ENCODE measurements at regions not wholly inside any gene's neighbourhood (a gene's known extent, or its start where the extent isn't known, plus 50 kb on each side); places are given as distances from the start of the nearest gene placed in this dataset.

GRCh38 chr2:481388-481787 lies 193.5 kb upstream of the ALKAL2 start:
- Histone ChIP-seq H2BK20ac (ENCODE audit: low read length) (no peak overlapping the region), H3K4ac (replicated peaks; ENCODE audit: insufficient read length, low read depth, low read length) (no peak overlapping the region), H3K27ac (ENCODE audit: low read depth, low read length) (no peak overlapping the region), H3K9ac (replicated peaks in 1 of 4; ENCODE audit: extremely low read depth in 1 of 4, low read depth in 3 of 4, low read length in 3 of 4) (no peak overlapping the region), H3K18ac (ENCODE audit: extremely low read depth, low read length) (no peak overlapping the region), H3K36me3 (ENCODE audit: control insufficient read depth in 2 of 4, insufficient read depth in 4 of 4, low read length in 3 of 4) (no peaks in the 10 kb centered on the region), H3K23me2 (ENCODE audit: low read depth, low read length) (no peaks in the 10 kb centered on the region), H2AFZ (ENCODE audit: low read length) (0 out of 2 replicates have a peak overlapping the region, but pooled peaks have one; percentile 65), H2BK120ac (replicated peaks; ENCODE audit: low read depth, low read length) (no peak overlapping the region), H3K14ac (ENCODE audit: insufficient read length) (no peak overlapping the region), H3K79me1 (ENCODE audit: low read depth, low read length) (no peaks in the 10 kb centered on the region), H4K8ac (ENCODE audit: extremely low read depth, insufficient read depth, low read length) (0 out of 2 replicates have a peak overlapping the region, but pooled peaks have one; percentile 48), H4K91ac (replicated peaks; ENCODE audit: insufficient read length, low read length) (peak overlapping the region; percentile 6), H4K20me1 (replicated peaks in 1 of 2; ENCODE audit: control insufficient read depth in 1 of 2, insufficient read depth in 2 of 2, low read length in 2 of 2) (no peaks in the 10 kb centered on the region), H2BK15ac (ENCODE audit: low read length) (no peak overlapping the region), H3K9me3 (ENCODE audit: insufficient read depth in 2 of 2, low read depth in 1 of 2, low read length in 1 of 2) (no peaks in the 10 kb centered on the region), H4K5ac (ENCODE audit: insufficient read length, low read depth, low read length) (no peak overlapping the region), H3K4me2 (ENCODE audit: insufficient read depth in 1 of 2, low read depth in 2 of 2, low read length in 2 of 2) (no peak overlapping the region; a peak in 1 of 4 replicates), H3K23ac (ENCODE audit: insufficient read length) (no peak overlapping the region), H2BK5ac (ENCODE audit: low read depth, low read length) (no peak overlapping the region), H3K27me3 (replicated peaks in 1 of 4; ENCODE audit: control insufficient read depth in 3 of 4, extremely low read depth in 1 of 4, insufficient read depth in 3 of 4, low read length in 3 of 4) (no peaks in the 10 kb centered on the region), H3K4me1 (replicated peaks in 1 of 4; ENCODE audit: control insufficient read depth in 3 of 4, insufficient read depth in 4 of 4, low read length in 3 of 4) (no peaks in the 10 kb centered on the region; a peak in 1 of 7 replicates), H2AK5ac (ENCODE audit: low read depth, low read length) (no peak overlapping the region), H3K79me2 (ENCODE audit: control insufficient read depth in 1 of 2, insufficient read depth in 2 of 2, low read length in 2 of 2) (no peaks in the 10 kb centered on the region), H2BK12ac (ENCODE audit: low read depth, low read length) (no peak overlapping the region), H3K56ac (replicated peaks; ENCODE audit: insufficient read length, low read depth, low read length) (no peak overlapping the region), H3K4me3 (ENCODE audit: extremely low read depth in 1 of 4, insufficient read depth in 2 of 4, low read depth in 3 of 4, low read length in 4 of 4) (no peak overlapping the region)
- FAIRE-seq (no peak), DNase-seq (ENCODE audit: low read depth in 1 of 2, low spot score in 2 of 2) (peak in 1 of 2 experiments; percentile 61)
- WGBS, 2 experiments (ENCODE audit: extremely low coverage in 1 of 2, insufficient coverage in 1 of 2, insufficient read length in 1 of 2, insufficient replicate concordance in 2 of 2, low coverage in 1 of 2, low lambda C conversion rate in 2 of 2, missing lambda C conversion rate in 1 of 2), result 71% methylated on average over 11 of the region's 16 CpGs; no CpG with 5 or more reads in 1 of the 2 experiments
- ChIA-PET CTCF (ENCODE audit: partially characterized antibody) (interaction anchor here (0.8 kb wide), 1 partner anchor 19 kb away, joined by 4 read pairs; no protein-coding TSS in a partner anchor), POLR2A (ENCODE audit: partially characterized antibody) (interaction anchor here (0.8 kb wide), 1 partner anchor 10 kb away, joined by 3 read pairs; no protein-coding TSS in a partner anchor)
- TF ChIP-seq EP300 (IDR thresholded peaks at IDR 0.05; ENCODE audit: borderline replicate concordance in 1 of 2, low read depth in 2 of 2, low read length in 2 of 2), result no peak
- TF ChIP-seq, protein P1, sequence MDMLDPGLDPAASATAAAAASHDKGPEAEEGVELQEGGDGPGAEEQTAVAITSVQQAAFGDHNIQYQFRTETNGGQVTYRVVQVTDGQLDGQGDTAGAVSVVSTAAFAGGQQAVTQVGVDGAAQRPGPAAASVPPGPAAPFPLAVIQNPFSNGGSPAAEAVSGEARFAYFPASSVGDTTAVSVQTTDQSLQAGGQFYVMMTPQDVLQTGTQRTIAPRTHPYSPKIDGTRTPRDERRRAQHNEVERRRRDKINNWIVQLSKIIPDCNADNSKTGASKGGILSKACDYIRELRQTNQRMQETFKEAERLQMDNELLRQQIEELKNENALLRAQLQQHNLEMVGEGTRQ (IDR thresholded peaks at IDR 0.05; ENCODE audit: low read length), result no peak
- TF ChIP-seq, protein P2, sequence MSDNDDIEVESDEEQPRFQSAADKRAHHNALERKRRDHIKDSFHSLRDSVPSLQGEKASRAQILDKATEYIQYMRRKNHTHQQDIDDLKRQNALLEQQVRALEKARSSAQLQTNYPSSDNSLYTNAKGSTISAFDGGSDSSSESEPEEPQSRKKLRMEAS (IDR thresholded peaks at IDR 0.05), result no peak
- TF ChIP-seq SIX5 (IDR thresholded peaks at IDR 0.05; ENCODE audit: low read depth, low read length), result no peak
- TF ChIP-seq SAP30 (IDR thresholded peaks at IDR 0.05; ENCODE audit: insufficient read depth, insufficient replicate concordance, low read length), result no peak
- TF ChIP-seq CREB1 (IDR thresholded peaks at IDR 0.05), result no peak
